H1 (cell line): ENCODE measurements at regions not wholly inside any gene's neighbourhood (a gene's known extent, or its start where the extent isn't known, plus 50 kb on each side); places are given as distances from the start of the nearest gene placed in this dataset.

ENCODE experiments used
- CTCF ChIA-PET: fragments of 300-600 bp; sonication (Branson Sonifier 250); formaldehyde crosslinking; loops from one replicate; lab custom pipeline; 2021; ENCODE audit not compliant: partially characterized antibody; lab: Charles Lee
- POLR2A ChIA-PET: fragments of 300-600 bp; sonication (Branson Sonifier 250); formaldehyde crosslinking; loops from one replicate; lab custom pipeline; 2021; ENCODE audit warnings: inconsistent platforms; ENCODE audit not compliant: partially characterized antibody; lab: Charles Lee
- DNase-seq, 2 experiments: peaks; one replicate each; pipeline versions ENCODE4 v3.0.0 to v3.0.0-alpha.2; 2010 to 2022; ENCODE audit warnings: low spot score in 2 of 2, low read depth in 1 of 2, mixed read lengths in 1 of 2
- FAIRE-seq: peaks from 2 replicates; lab custom pipeline; 2011; peaks lifted over from hg19 to GRCh38; lab: Jason Lieb, UNC
- H2AFZ ChIP-seq: 2 replicates; pipeline ENCODE4 v1.8.1; 2012; ENCODE audit warnings: low read length, inconsistent platforms
- H2AK5ac ChIP-seq: 2 replicates; pipeline ENCODE4 v1.6.1; 2013; ENCODE audit warnings: low read depth, low read length
- H2BK120ac ChIP-seq: replicated peaks from 2 replicates; pipeline ENCODE3; 2013; ENCODE audit warnings: low read depth, low read length, inconsistent platforms
- H2BK12ac ChIP-seq: 2 replicates; pipeline ENCODE4 v1.6.1; 2013; ENCODE audit warnings: low read depth, low read length
- H2BK15ac ChIP-seq: 2 replicates; pipeline ENCODE4 v1.6.1; 2013; ENCODE audit warnings: low read length
- H2BK20ac ChIP-seq: 2 replicates; pipeline ENCODE4 v1.6.1; 2013; ENCODE audit warnings: low read length
- H2BK5ac ChIP-seq: 2 replicates; pipeline ENCODE4 v1.6.1; 2013; ENCODE audit warnings: low read depth, low read length
- H3K14ac ChIP-seq: 2 replicates; pipeline ENCODE4 v1.6.1; 2013; ENCODE audit warnings: inconsistent platforms; ENCODE audit not compliant: insufficient read length
- H3K18ac ChIP-seq: 2 replicates; pipeline ENCODE4 v1.6.1; 2013; ENCODE audit warnings: low read length; ENCODE audit errors: extremely low read depth
- H3K23ac ChIP-seq: 2 replicates; pipeline ENCODE4 v1.6.1; 2013; ENCODE audit warnings: inconsistent platforms; ENCODE audit not compliant: insufficient read length
- H3K23me2 ChIP-seq: 2 replicates; pipeline ENCODE4 v1.6.1; 2013; ENCODE audit warnings: low read depth, low read length
- H3K27ac ChIP-seq: 2 replicates; pipeline ENCODE4 v1.6.1; 2011; ENCODE audit warnings: low read depth, low read length, inconsistent platforms
- H3K27me3 ChIP-seq, 4 experiments: replicated peaks in 1 of 4; 1 replicate in 1 of 4; 2 replicates in 3 of 4; pipeline versions ENCODE4 v1.6.1 to v1.8.1; 2011 to 2013; ENCODE audit warnings: low read length in 3 of 4, mild to moderate bottlenecking in 3 of 4, inconsistent platforms in 2 of 4, mixed read lengths in 2 of 4, moderate library complexity in 1 of 4; ENCODE audit not compliant: control insufficient read depth in 3 of 4, insufficient read depth in 3 of 4; ENCODE audit errors: extremely low read depth in 1 of 4
- H3K36me3 ChIP-seq, 4 experiments: 2 replicates each; pipeline versions ENCODE4 v1.6.1 to v1.8.1; 2011 to 2013; ENCODE audit warnings: mild to moderate bottlenecking in 4 of 4, low read length in 3 of 4, moderate library complexity in 2 of 4, control low read depth in 1 of 4, inconsistent platforms in 1 of 4; ENCODE audit not compliant: insufficient read depth in 4 of 4, control insufficient read depth in 2 of 4
- H3K4ac ChIP-seq: replicated peaks from 2 replicates; pipeline ENCODE3; 2013; ENCODE audit warnings: low read length, low read depth, mixed read lengths, inconsistent platforms; ENCODE audit not compliant: insufficient read length
- H3K4me1 ChIP-seq, 4 experiments: replicated peaks in 1 of 4; 1 replicate in 1 of 4; 2 replicates in 3 of 4; pipeline versions ENCODE4 v1.6.1 to v1.8.1; 2011 to 2013; ENCODE audit warnings: low read length in 3 of 4, inconsistent platforms in 2 of 4, mixed read lengths in 1 of 4; ENCODE audit not compliant: insufficient read depth in 4 of 4, control insufficient read depth in 3 of 4
- H3K4me2 ChIP-seq, 2 experiments: 2 replicates each; pipeline versions ENCODE4 v1.6.1 to v1.8.1; 2011 to 2013; ENCODE audit warnings: low read depth in 2 of 2, low read length in 2 of 2, control low read depth in 1 of 2, inconsistent platforms in 1 of 2, mild to moderate bottlenecking in 1 of 2; ENCODE audit not compliant: insufficient read depth in 1 of 2
- H3K4me3 ChIP-seq, 4 experiments: fragments of 200-600, 300-600 bp in 1 of 4; sonication (generic), shearing (Covaris generic), sonication (Bioruptor Twin) in 1 of 4; 2 replicates each; pipeline versions ENCODE4 v1.5.1 to v1.8.1; 2011 to 2016; ENCODE audit warnings: low read length in 4 of 4, low read depth in 3 of 4, control low read depth in 2 of 4, inconsistent platforms in 2 of 4, mild to moderate bottlenecking in 2 of 4, mixed read lengths in 1 of 4, moderate library complexity in 1 of 4; ENCODE audit not compliant: insufficient read depth in 2 of 4; ENCODE audit errors: extremely low read depth in 1 of 4
- H3K56ac ChIP-seq: replicated peaks from 2 replicates; pipeline ENCODE3; 2013; ENCODE audit warnings: low read depth, mild to moderate bottlenecking, mixed read lengths, low read length, inconsistent platforms; ENCODE audit not compliant: insufficient read length
- H3K79me1 ChIP-seq: 2 replicates; pipeline ENCODE4 v1.6.1; 2013; ENCODE audit warnings: low read depth, low read length, control low read depth
- H3K79me2 ChIP-seq, 2 experiments: 2 replicates each; pipeline versions ENCODE4 v1.6.1 to v1.8.1; 2012 to 2013; ENCODE audit warnings: low read length in 2 of 2, mild to moderate bottlenecking in 2 of 2, inconsistent platforms in 1 of 2; ENCODE audit not compliant: insufficient read depth in 2 of 2, control insufficient read depth in 1 of 2
- H3K9ac ChIP-seq, 4 experiments: replicated peaks in 1 of 4; 1 replicate in 1 of 4; 2 replicates in 3 of 4; pipeline versions ENCODE4 v1.6.1 to v1.8.1; 2011 to 2013; ENCODE audit warnings: low read depth in 3 of 4, low read length in 3 of 4, control low read depth in 2 of 4, mild to moderate bottlenecking in 2 of 4, moderate library complexity in 2 of 4, inconsistent platforms in 1 of 4; ENCODE audit errors: extremely low read depth in 1 of 4
- H3K9me3 ChIP-seq, 2 experiments: 2 replicates each; pipeline versions ENCODE4 v1.6.1 to v1.8.1; 2012 to 2013; ENCODE audit warnings: mild to moderate bottlenecking in 2 of 2, moderate library complexity in 2 of 2, control low read depth in 1 of 2, inconsistent platforms in 1 of 2, low read depth in 1 of 2, low read length in 1 of 2, mixed read lengths in 1 of 2; ENCODE audit not compliant: insufficient read depth in 2 of 2
- H4K20me1 ChIP-seq, 2 experiments: replicated peaks in 1 of 2; 2 replicates each; pipeline versions ENCODE3 to v1.8.1; 2011 to 2013; ENCODE audit warnings: inconsistent platforms in 2 of 2, low read length in 2 of 2, mild to moderate bottlenecking in 1 of 2; ENCODE audit not compliant: insufficient read depth in 2 of 2, control insufficient read depth in 1 of 2
- H4K5ac ChIP-seq: 2 replicates; pipeline ENCODE4 v1.6.1; 2013; ENCODE audit warnings: low read length, low read depth, mixed read lengths, inconsistent platforms; ENCODE audit not compliant: insufficient read length
- H4K8ac ChIP-seq: 2 replicates; pipeline ENCODE4 v1.8.0; 2013; ENCODE audit warnings: mild to moderate bottlenecking, moderate library complexity, low read length, inconsistent platforms; ENCODE audit not compliant: insufficient read depth; ENCODE audit errors: extremely low read depth
- H4K91ac ChIP-seq: replicated peaks from 2 replicates; pipeline ENCODE3; 2013; ENCODE audit warnings: low read length, mixed read lengths, inconsistent platforms; ENCODE audit not compliant: insufficient read length
- CHD1 ChIP-seq: IDR thresholded peaks from 2 replicates; pipeline ENCODE4 v1.6.1; 2012; ENCODE audit warnings: low read depth, low read length, improper control_type of control experiment
- CHD2 ChIP-seq: IDR thresholded peaks from 2 replicates; pipeline ENCODE4 v1.6.1; 2012; ENCODE audit warnings: low read length, improper control_type of control experiment
- KDM1A ChIP-seq: fragments of 200-600, 300-600 bp; sonication (generic); IDR thresholded peaks from 2 replicates; pipeline ENCODE4 v1.7.1; 2016; ENCODE audit warnings: mild to moderate bottlenecking, low read length, borderline replicate concordance
- KDM4A ChIP-seq: IDR thresholded peaks from one replicate; pipeline ENCODE4 v1.7.1; 2012; ENCODE audit warnings: low read depth, mild to moderate bottlenecking, moderate library complexity, low read length, inconsistent platforms; ENCODE audit not compliant: severe bottlenecking
- MAX ChIP-seq: IDR thresholded peaks from 2 replicates; pipeline ENCODE4 v1.6.1; 2012; ENCODE audit warnings: inconsistent platforms
- POLR2A ChIP-seq, 2 experiments: IDR thresholded peaks; 1 replicate in 1 of 2; 2 replicates in 1 of 2; pipeline ENCODE4 v1.6.1; 2011; ENCODE audit warnings: low read depth in 2 of 2, low read length in 2 of 2, mild to moderate bottlenecking in 2 of 2; ENCODE audit errors: control extremely low read depth in 1 of 2
- RBBP5 ChIP-seq: IDR thresholded peaks from 2 replicates; pipeline ENCODE4 v1.7.1; 2012; ENCODE audit warnings: low read depth, mild to moderate bottlenecking, inconsistent platforms, low read length, moderate library complexity, borderline replicate concordance
- SIX5 ChIP-seq: IDR thresholded peaks from 2 replicates; pipeline ENCODE4 v1.6.1; 2011; ENCODE audit warnings: mild to moderate bottlenecking, low read depth, low read length
- SRF ChIP-seq: IDR thresholded peaks from 2 replicates; pipeline ENCODE4 v1.6.1; 2011; ENCODE audit warnings: mild to moderate bottlenecking, low read depth, low read length, moderate library complexity
- TAF1 ChIP-seq: IDR thresholded peaks from 2 replicates; pipeline ENCODE4 v1.6.1; 2011; ENCODE audit warnings: mild to moderate bottlenecking, low read depth, low read length
- WGBS, 2 experiments: shearing (Covaris generic) in 1 of 2; methylation state at CpG; one replicate each; pipeline versions ENCODE4 v1.1.6 to v1.1.7; 2013 to 2015; ENCODE audit warnings: low lambda C conversion rate in 2 of 2, mixed read lengths in 2 of 2, inconsistent platforms in 1 of 2, low coverage in 1 of 2, missing lambda C conversion rate in 1 of 2; ENCODE audit not compliant: insufficient replicate concordance in 2 of 2, insufficient coverage in 1 of 2, insufficient read length in 1 of 2; ENCODE audit errors: extremely low coverage in 1 of 2, missing lambda C conversion rate in 1 of 2; 5-methylcytosine and 5-hydroxymethylcytosine counted together

- no peak overlapping the region for H2BK5ac ChIP-seq
- H3K36me3 ChIP-seq, result no peaks in the 10 kb centered on the region
- FAIRE-seq (no peak), DNase-seq (no peak)
- no peak overlapping the region for H3K9ac ChIP-seq
- no peak overlapping the region for H3K27ac ChIP-seq
- H3K9me3 ChIP-seq, result no peaks in the 10 kb centered on the region
- H2AK5ac ChIP-seq, result no peak overlapping the region
- H3K27me3 ChIP-seq, result no peaks in the 10 kb centered on the region
- no peak overlapping the region for H3K4ac ChIP-seq
- H4K8ac ChIP-seq, result no peak overlapping the region
- no peak overlapping the region for H3K18ac ChIP-seq
- H3K79me1 ChIP-seq, result no peaks in the 10 kb centered on the region
- WGBS, 2 experiments, result 100% methylated on average over 2 of the region's 2 CpGs; no CpG with 5 or more reads in 1 of the 2 experiments
- H2BK12ac ChIP-seq, result no peak overlapping the region
- H3K23me2 ChIP-seq, result no peaks in the 10 kb centered on the region
- H3K4me2 ChIP-seq, result no peak overlapping the region
- no peaks in the 10 kb centered on the region for H3K79me2 ChIP-seq
- no peak overlapping the region for H4K91ac ChIP-seq
- no peak overlapping the region for H3K23ac ChIP-seq
- ChIA-PET CTCF (interaction anchor here (1.2 to 2.5 kb wide), 3 partner anchors 7 to 271 kb away, joined by 3 to 14 read pairs (median 3); no protein-coding TSS in a partner anchor), POLR2A (no interaction called here)
- no peak for TF ChIP-seq MAX
- TF ChIP-seq CHD2, result no peak
- TF ChIP-seq SIX5, result no peak
- no peak for TF ChIP-seq CHD1
- TF ChIP-seq KDM4A, result no peak
- no peak for TF ChIP-seq RBBP5
- no peak for TF ChIP-seq TAF1
- TF ChIP-seq KDM1A, result no peak
- TF ChIP-seq SRF, result no peak
- TF ChIP-seq POLR2A (IDR thresholded peaks at IDR 0.05; ENCODE audit: control extremely low read depth in 1 of 2, low read depth in 2 of 2, low read length in 2 of 2), result no peak
- H2AFZ ChIP-seq, result no peak overlapping the region
- H4K20me1 ChIP-seq, result no peaks in the 10 kb centered on the region
- no peak overlapping the region for H3K4me3 ChIP-seq
- H3K4me1 ChIP-seq, result peaks cover 0 to 3% (median 0%) of the 10 kb centered on the region in 4 experiments; a peak in 1 of 7 replicates
- no peak overlapping the region for H3K56ac ChIP-seq
- no peak overlapping the region for H2BK20ac ChIP-seq
- no peak overlapping the region for H2BK120ac ChIP-seq
- no peak overlapping the region for H3K14ac ChIP-seq
- no peak overlapping the region for H2BK15ac ChIP-seq
- no peak overlapping the region for H4K5ac ChIP-seq
These were observed 109.0 kb downstream of the LRIG3 start for GRCh38 chr12:58811346-58811745.
